H54 (cell line): ENCODE measurements at regions not wholly inside any gene's neighbourhood (a gene's known extent, or its start where the extent isn't known, plus 50 kb on each side); places are given as distances from the start of the nearest gene placed in this dataset.
A peak's percentile ranks its signal among the peaks of the same experiment; 100 is the strongest.

Source experiments
- DNase-seq: peaks from one replicate; pipeline ENCODE4 v3.0.0; 2011; ENCODE audit warnings: low spot score, mixed read lengths; ENCODE audit not compliant: insufficient read length
- FAIRE-seq: peaks from 3 replicates; lab custom pipeline; 2011; peaks lifted over from hg19 to GRCh38; lab: Jason Lieb, UNC
- POLR2A ChIP-seq: IDR thresholded peaks from 2 replicates; pipeline ENCODE4 v1.6.1; 2011; ENCODE audit warnings: low read depth, mild to moderate bottlenecking, low read length

GRCh38 chr6:128672023-128672422 lies 151.6 kb upstream of the PTPRK start:
- FAIRE-seq (no peak), DNase-seq (no peak)
- TF ChIP-seq POLR2A: no peak

GRCh38 chr6:128667339-128667858 lies 147.0 kb upstream of the PTPRK start:
- FAIRE-seq: no peak
- no peak for DNase-seq
- TF ChIP-seq POLR2A: no peak

- TF ChIP-seq POLR2A: no peak
- no peak for DNase-seq
- FAIRE-seq: no peak
Observed at GRCh38 chr6:128666405-128666804, 146.0 kb upstream of the PTPRK start.

GRCh38 chr6:128663238-128663637 lies 142.8 kb upstream of the PTPRK start:
- no peak for DNase-seq

GRCh38 chr6:128659878-128660622 lies 139.7 kb upstream of the PTPRK start:
- DNase-seq (no peak), FAIRE-seq (no peak)
- no peak for TF ChIP-seq POLR2A

More at GRCh38 chr6:128663238-128663637, 142.8 kb upstream of the PTPRK start:
- no peak for TF ChIP-seq POLR2A
- FAIRE-seq: no peak

- FAIRE-seq (no peak), DNase-seq (no peak)
- no peak for TF ChIP-seq POLR2A
Observed at GRCh38 chr6:128659276-128659675, 138.9 kb upstream of the PTPRK start.

- TF ChIP-seq POLR2A: no peak
- no peak for DNase-seq
- no peak for FAIRE-seq
Observed at GRCh38 chr6:128657181-128657580, 136.8 kb upstream of the PTPRK start.

- FAIRE-seq (peak; percentile 92), DNase-seq (peak; percentile 12)
- no peak for TF ChIP-seq POLR2A
Observed at GRCh38 chr6:128655978-128656498, 135.6 kb upstream of the PTPRK start.

GRCh38 chr6:128648022-128648598 lies 127.7 kb upstream of the PTPRK start:
- FAIRE-seq (no peak), DNase-seq (no peak)
- no peak for TF ChIP-seq POLR2A

GRCh38 chr6:128642132-128642531 lies 121.7 kb upstream of the PTPRK start:
- TF ChIP-seq POLR2A: no peak
- no peak for FAIRE-seq

GRCh38 chr6:128641703-128642102 lies 121.3 kb upstream of the PTPRK start:
- no peak for FAIRE-seq
- no peak for DNase-seq
- no peak for TF ChIP-seq POLR2A

More at GRCh38 chr6:128642132-128642531, 121.7 kb upstream of the PTPRK start:
- no peak for DNase-seq

GRCh38 chr6:128638817-128639216 lies 118.4 kb upstream of the PTPRK start:
- no peak for TF ChIP-seq POLR2A
- DNase-seq (no peak), FAIRE-seq (no peak)

- FAIRE-seq (no peak), DNase-seq (no peak)
- no peak for TF ChIP-seq POLR2A
Observed at GRCh38 chr6:128635219-128635618, 114.8 kb upstream of the PTPRK start.

GRCh38 chr6:128632131-128632530 lies 111.7 kb upstream of the PTPRK start:
- FAIRE-seq (no peak), DNase-seq (no peak)
- no peak for TF ChIP-seq POLR2A

- TF ChIP-seq POLR2A: no peak
- no peak for DNase-seq
- FAIRE-seq: no peak
Observed at GRCh38 chr6:128631031-128631430, 110.6 kb upstream of the PTPRK start.
